KMS-11 (cell line): ENCODE measurements at regions not wholly inside any gene's neighbourhood (a gene's known extent, or its start where the extent isn't known, plus 50 kb on each side); places are given as distances from the start of the nearest gene placed in this dataset.
"Not testable (repeated sequence)": the region's sequence is repeated elsewhere in the genome, so short reads cannot be mapped to it uniquely, and the experiment has no call there.

ENCODE experiments used
- H2AFZ ChIP-seq: fragments of 200-600 bp; sonication (generic); 2 replicates; pipeline ENCODE4 v1.6.1; 2016; ENCODE audit warnings: antibody characterized with exemption, mixed run types, low read depth
- H3K27ac ChIP-seq: fragments of 200-600 bp; sonication (generic); 2 replicates; pipeline ENCODE4 v1.6.1; 2016; ENCODE audit warnings: mild to moderate bottlenecking, mixed run types
- H3K27me3 ChIP-seq: fragments of 200-600 bp; sonication (generic); 2 replicates; pipeline ENCODE4 v1.6.1; 2017; ENCODE audit warnings: mild to moderate bottlenecking, low read depth, mixed run types, moderate library complexity; ENCODE audit not compliant: insufficient read depth
- H3K36me3 ChIP-seq: fragments of 200-600 bp; sonication (generic); 2 replicates; pipeline ENCODE4 v1.6.1; 2017; ENCODE audit warnings: mild to moderate bottlenecking, mixed run types; ENCODE audit not compliant: insufficient read depth
- H3K4me1 ChIP-seq: fragments of 200-600 bp; sonication (generic); 2 replicates; pipeline ENCODE4 v1.6.1; 2016; ENCODE audit warnings: mild to moderate bottlenecking, low read depth, mixed run types; ENCODE audit not compliant: poor library complexity, severe bottlenecking
- H3K4me2 ChIP-seq: fragments of 200-600 bp; sonication (generic); 2 replicates; pipeline ENCODE4 v1.7.0; 2016; ENCODE audit warnings: mild to moderate bottlenecking, mixed run types
- H3K4me3 ChIP-seq: fragments of 200-600 bp; sonication (generic); IDR thresholded peaks from 2 replicates; pipeline ENCODE4 v1.6.1; 2017; ENCODE audit warnings: low read depth, low read length, mixed read lengths; ENCODE audit not compliant: insufficient read depth
- H3K79me2 ChIP-seq: fragments of 200-600 bp; sonication (generic); 2 replicates; pipeline ENCODE4 v1.6.1; 2016; ENCODE audit warnings: low read depth, mixed run types; ENCODE audit not compliant: insufficient read depth
- H3K9ac ChIP-seq: fragments of 200-600 bp; sonication (generic); 2 replicates; pipeline ENCODE4 v1.6.1; 2016; ENCODE audit warnings: mild to moderate bottlenecking, mixed run types
- H4K20me1 ChIP-seq: fragments of 200-600 bp; sonication (generic); 2 replicates; pipeline ENCODE4 v1.6.1; 2016; ENCODE audit warnings: mild to moderate bottlenecking, mixed run types; ENCODE audit not compliant: insufficient read depth
- CTCF ChIP-seq: fragments of 200-600 bp; sonication (generic); conservative IDR thresholded peaks from 2 replicates; pipeline ENCODE4 v1.6.1; 2017; ENCODE audit warnings: low read depth, mild to moderate bottlenecking, antibody characterized with exemption, low read length, moderate library complexity, mixed read lengths

- Histone ChIP-seq H3K27me3 (no peaks in the 10 kb centered on the region), H4K20me1 (no peaks in the 10 kb centered on the region), H3K36me3 (no peaks in the 10 kb centered on the region), H3K9ac (no peak overlapping the region), H3K79me2 (no peaks in the 10 kb centered on the region), H2AFZ (no peak overlapping the region), H3K4me3 (no peak overlapping the region), H3K4me1 (no peaks in the 10 kb centered on the region), H3K27ac (no peak overlapping the region), H3K4me2 (no peak overlapping the region)
- no peak for TF ChIP-seq CTCF
Observed at GRCh38 chr9:81791076-81791475, 101.7 kb upstream of the TLE1 start.

GRCh38 chr9:81798606-81799005, 109.3 kb upstream of the TLE1 start:
- Histone ChIP-seq H3K79me2 (no peaks in the 10 kb centered on the region), H3K36me3 (no peaks in the 10 kb centered on the region), H2AFZ (no peak overlapping the region), H3K9ac (no peak overlapping the region), H3K4me3 (no peak overlapping the region), H3K4me1 (no peaks in the 10 kb centered on the region), H3K27me3 (no peaks in the 10 kb centered on the region), H3K27ac (no peak overlapping the region), H3K4me2 (no peak overlapping the region), H4K20me1 (no peaks in the 10 kb centered on the region)
- TF ChIP-seq CTCF = no peak

- Histone ChIP-seq H3K27me3 (no peaks in the 10 kb centered on the region), H4K20me1 (no peaks in the 10 kb centered on the region), H3K9ac (no peak overlapping the region), H3K4me1 (peaks cover 19% of the 10 kb centered on the region), H3K27ac (no peak overlapping the region), H2AFZ (no peak overlapping the region), H3K79me2 (no peaks in the 10 kb centered on the region), H3K4me3 (no peak overlapping the region), H3K4me2 (no peak overlapping the region), H3K36me3 (no peaks in the 10 kb centered on the region)
- no peak for TF ChIP-seq CTCF
Observed at GRCh38 chr9:81801190-81801589, 111.8 kb upstream of the TLE1 start.

GRCh38 chr9:81804306-81804705, 115.0 kb upstream of the TLE1 start:
- H3K4me1 ChIP-seq = peaks cover 29% of the 10 kb centered on the region
- no peaks in the 10 kb centered on the region for H3K79me2 ChIP-seq
- H4K20me1 ChIP-seq = no peaks in the 10 kb centered on the region
- H3K4me2 ChIP-seq = no peak overlapping the region
- peaks cover 9% of the 10 kb centered on the region; the same call in 1 of the 2 replicates for H3K27me3 ChIP-seq
- no peak overlapping the region for H3K27ac ChIP-seq
- TF ChIP-seq CTCF = no peak
- no peaks in the 10 kb centered on the region; the same call in 1 of the 2 replicates for H3K36me3 ChIP-seq
- no peak overlapping the region for H3K9ac ChIP-seq
- no peak overlapping the region for H2AFZ ChIP-seq
- no peak overlapping the region for H3K4me3 ChIP-seq

GRCh38 chr9:81811688-81812087, 116.5 kb upstream of the SPATA31D4 start:
- H2AFZ ChIP-seq, H3K9ac ChIP-seq, H3K4me2 ChIP-seq, H3K4me3 ChIP-seq, H4K20me1 ChIP-seq, H3K79me2 ChIP-seq, H3K27me3 ChIP-seq, H3K36me3 ChIP-seq, H3K27ac ChIP-seq: not testable (repeated sequence)
- H3K4me1 ChIP-seq = peaks cover 39% of the 10 kb centered on the region
